BE2C (cell line): ENCODE measurements at regions not wholly inside any gene's neighbourhood (a gene's known extent, or its start where the extent isn't known, plus 50 kb on each side); places are given as distances from the start of the nearest gene placed in this dataset.

Experiments
- DNase-seq: peaks from one replicate; pipeline ENCODE4 v3.0.0-alpha.2; 2020
- H3K27me3 ChIP-seq: fragments of 250-450 bp; sonication (Bioruptor Pico); 2 replicates; pipeline ENCODE4 v1.5.1; 2020; ENCODE audit warnings: mild to moderate bottlenecking
- H3K36me3 ChIP-seq: fragments of 250-450 bp; sonication (Bioruptor Pico); 2 replicates; pipeline ENCODE4 v1.5.1; 2020; ENCODE audit warnings: mild to moderate bottlenecking
- H3K4me1 ChIP-seq: fragments of 250-450 bp; sonication (Bioruptor Pico); 2 replicates; pipeline ENCODE4 v1.5.1; 2020
- H3K4me3 ChIP-seq: 2 replicates; pipeline ENCODE4 v1.5.1; 2011; ENCODE audit warnings: low read depth, low read length
- H3K9me3 ChIP-seq: fragments of 250-450 bp; sonication (Bioruptor Pico); 2 replicates; pipeline ENCODE4 v1.5.1; 2020
- CTCF ChIP-seq: IDR thresholded peaks from 2 replicates; pipeline ENCODE4 v1.5.1; 2012; ENCODE audit warnings: mild to moderate bottlenecking, low read depth, low read length

GRCh38 chr6:141152951-141153350, 979.8 kb upstream of the GJE1 start:
- no peak for TF ChIP-seq CTCF
- Histone ChIP-seq H3K36me3 (no peaks in the 10 kb centered on the region), H3K9me3 (no peaks in the 10 kb centered on the region), H3K4me3 (no peak overlapping the region), H3K27me3 (no peaks in the 10 kb centered on the region), H3K4me1 (no peaks in the 10 kb centered on the region)
- DNase-seq, result no peak

- no peaks in the 10 kb centered on the region for H3K9me3 ChIP-seq
- no peaks in the 10 kb centered on the region for H3K27me3 ChIP-seq
- no peaks in the 10 kb centered on the region for H3K36me3 ChIP-seq
- H3K4me1 ChIP-seq, result no peaks in the 10 kb centered on the region
- DNase-seq, result no peak
- no peak overlapping the region for H3K4me3 ChIP-seq
- no peak for TF ChIP-seq CTCF
Observed at GRCh38 chr6:141151710-141152417, 980.9 kb upstream of the GJE1 start.

- Histone ChIP-seq H3K36me3 (no peaks in the 10 kb centered on the region), H3K4me3 (no peak overlapping the region), H3K27me3 (no peaks in the 10 kb centered on the region), H3K9me3 (no peaks in the 10 kb centered on the region), H3K4me1 (no peaks in the 10 kb centered on the region)
- DNase-seq, result no peak
- no peak for TF ChIP-seq CTCF
Observed at GRCh38 chr6:141141870-141142269, 990.9 kb upstream of the GJE1 start.

GRCh38 chr6:141140905-141141304, 991.8 kb upstream of the GJE1 start:
- Histone ChIP-seq H3K4me1 (no peaks in the 10 kb centered on the region), H3K9me3 (no peaks in the 10 kb centered on the region), H3K36me3 (no peaks in the 10 kb centered on the region), H3K27me3 (no peaks in the 10 kb centered on the region), H3K4me3 (no peak overlapping the region)
- no peak for DNase-seq
- no peak for TF ChIP-seq CTCF

GRCh38 chr6:141139461-141139860, 993.3 kb upstream of the GJE1 start:
- no peak for DNase-seq
- Histone ChIP-seq H3K4me1 (no peaks in the 10 kb centered on the region), H3K9me3 (no peaks in the 10 kb centered on the region), H3K36me3 (no peaks in the 10 kb centered on the region), H3K27me3 (no peaks in the 10 kb centered on the region), H3K4me3 (no peak overlapping the region)
- TF ChIP-seq CTCF, result no peak

GRCh38 chr6:141134723-141135122, 998.0 kb upstream of the GJE1 start:
- Histone ChIP-seq H3K36me3 (no peaks in the 10 kb centered on the region), H3K4me1 (no peaks in the 10 kb centered on the region), H3K27me3 (no peaks in the 10 kb centered on the region), H3K4me3 (no peak overlapping the region), H3K9me3 (no peaks in the 10 kb centered on the region)
- TF ChIP-seq CTCF, result no peak
- no peak for DNase-seq
